GM10248 (cell line): ENCODE measurements at regions not wholly inside any gene's neighbourhood (a gene's known extent, or its start where the extent isn't known, plus 50 kb on each side); places are given as distances from the start of the nearest gene placed in this dataset.

Source experiments
- CTCF ChIA-PET: fragments of 300-600 bp; sonication (Branson Sonifier 250); formaldehyde crosslinking; extraction: SDS; loops from one replicate; lab custom pipeline; 2021; ENCODE audit warnings: antibody characterized with exemption; lab: Yijun Ruan, JAX
- POLR2A ChIA-PET: fragments of 350-650 bp; sonication (Branson Sonifier 250); formaldehyde crosslinking; extraction: SDS; loops from one replicate; lab custom pipeline; 2020; ENCODE audit warnings: antibody characterized with exemption; lab: Yijun Ruan, JAX
- DNase-seq: peaks from one replicate; pipeline ENCODE4 v3.0.0; 2012; ENCODE audit errors: extremely low spot score
- CTCF ChIP-seq: IDR thresholded peaks from 2 replicates; pipeline ENCODE4 v1.5.1; 2012; ENCODE audit warnings: mild to moderate bottlenecking, low read depth; ENCODE audit errors: extremely low read depth, missing control alignments, control extremely low read depth

GRCh38 chr3:113113361-113113760, 98.0 kb upstream of the BOC start:
- no peak for DNase-seq
- POLR2A ChIA-PET: no interaction called here
- no peak for TF ChIP-seq CTCF
- CTCF ChIA-PET: interaction anchor here (2.2 kb wide), 1 partner anchor 175 kb away, joined by 5 read pairs; no protein-coding TSS in a partner anchor

- no peak for TF ChIP-seq CTCF
- DNase-seq: no peak
- ChIA-PET POLR2A (no interaction called here), CTCF (interaction anchor here (1.6 to 2.0 kb wide), 2 partner anchors 16 to 24 kb away, joined by 4 to 6 read pairs; no protein-coding TSS in a partner anchor)
Measured at GRCh38 chr3:113117511-113118234, 93.7 kb upstream of the BOC start.

- POLR2A ChIA-PET: no interaction called here
- no peak for TF ChIP-seq CTCF
- no peak for DNase-seq
- CTCF ChIA-PET: interaction anchor here (1.6 to 2.0 kb wide), 2 partner anchors 15 to 25 kb away, joined by 4 to 6 read pairs; no protein-coding TSS in a partner anchor
Measured at GRCh38 chr3:113118336-113118735, 93.0 kb upstream of the BOC start.

GRCh38 chr3:113124256-113124830, 87.0 kb upstream of the BOC start:
- no peak for DNase-seq
- CTCF ChIA-PET: interaction anchor here (1.7 to 2.2 kb wide), 2 partner anchors 9 to 31 kb away, joined by 4 to 8 read pairs; no protein-coding TSS in a partner anchor
- no peak for TF ChIP-seq CTCF
- POLR2A ChIA-PET: no interaction called here

GRCh38 chr3:113125951-113126350, 85.4 kb upstream of the BOC start:
- TF ChIP-seq CTCF: no peak
- no peak for DNase-seq
- POLR2A ChIA-PET: no interaction called here
- CTCF ChIA-PET: interaction anchor here (0.8 to 2.2 kb wide), 4 partner anchors 8 to 833 kb away, joined by 3 to 8 read pairs (median 4); partner anchors contain the start of gene SLC9C1

GRCh38 chr3:113128386-113129015, 82.9 kb upstream of the BOC start:
- DNase-seq: no peak
- no peak for TF ChIP-seq CTCF
- POLR2A ChIA-PET: no interaction called here
- CTCF ChIA-PET: no interaction called here
